GM10266 (cell line): ENCODE measurements at regions not wholly inside any gene's neighbourhood (a gene's known extent, or its start where the extent isn't known, plus 50 kb on each side); places are given as distances from the start of the nearest gene placed in this dataset.

Experiments
- DNase-seq: peaks from one replicate; pipeline ENCODE4 v3.0.0; 2012; ENCODE audit errors: extremely low spot score
- TF ChIP-seq, protein P1 (sequence below): IDR thresholded peaks from 2 replicates; pipeline ENCODE4 v1.5.1; 2012; ENCODE audit warnings: mild to moderate bottlenecking, low read depth; ENCODE audit not compliant: control insufficient read depth, insufficient read depth; ENCODE audit errors: missing control alignments

- TF ChIP-seq, protein P1, sequence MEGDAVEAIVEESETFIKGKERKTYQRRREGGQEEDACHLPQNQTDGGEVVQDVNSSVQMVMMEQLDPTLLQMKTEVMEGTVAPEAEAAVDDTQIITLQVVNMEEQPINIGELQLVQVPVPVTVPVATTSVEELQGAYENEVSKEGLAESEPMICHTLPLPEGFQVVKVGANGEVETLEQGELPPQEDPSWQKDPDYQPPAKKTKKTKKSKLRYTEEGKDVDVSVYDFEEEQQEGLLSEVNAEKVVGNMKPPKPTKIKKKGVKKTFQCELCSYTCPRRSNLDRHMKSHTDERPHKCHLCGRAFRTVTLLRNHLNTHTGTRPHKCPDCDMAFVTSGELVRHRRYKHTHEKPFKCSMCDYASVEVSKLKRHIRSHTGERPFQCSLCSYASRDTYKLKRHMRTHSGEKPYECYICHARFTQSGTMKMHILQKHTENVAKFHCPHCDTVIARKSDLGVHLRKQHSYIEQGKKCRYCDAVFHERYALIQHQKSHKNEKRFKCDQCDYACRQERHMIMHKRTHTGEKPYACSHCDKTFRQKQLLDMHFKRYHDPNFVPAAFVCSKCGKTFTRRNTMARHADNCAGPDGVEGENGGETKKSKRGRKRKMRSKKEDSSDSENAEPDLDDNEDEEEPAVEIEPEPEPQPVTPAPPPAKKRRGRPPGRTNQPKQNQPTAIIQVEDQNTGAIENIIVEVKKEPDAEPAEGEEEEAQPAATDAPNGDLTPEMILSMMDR = no peak
- DNase-seq = no peak
These were observed 109.3 kb upstream of the INSIG1 start for GRCh38 chr7:155188357-155188756.

- TF ChIP-seq, protein P1 = no peak
- DNase-seq = no peak
These were observed 108.7 kb upstream of the INSIG1 start for GRCh38 chr7:155188821-155189581.

- TF ChIP-seq, protein P1 = no peak
These were observed 108.1 kb upstream of the INSIG1 start for GRCh38 chr7:155189590-155189989.

DNA sequence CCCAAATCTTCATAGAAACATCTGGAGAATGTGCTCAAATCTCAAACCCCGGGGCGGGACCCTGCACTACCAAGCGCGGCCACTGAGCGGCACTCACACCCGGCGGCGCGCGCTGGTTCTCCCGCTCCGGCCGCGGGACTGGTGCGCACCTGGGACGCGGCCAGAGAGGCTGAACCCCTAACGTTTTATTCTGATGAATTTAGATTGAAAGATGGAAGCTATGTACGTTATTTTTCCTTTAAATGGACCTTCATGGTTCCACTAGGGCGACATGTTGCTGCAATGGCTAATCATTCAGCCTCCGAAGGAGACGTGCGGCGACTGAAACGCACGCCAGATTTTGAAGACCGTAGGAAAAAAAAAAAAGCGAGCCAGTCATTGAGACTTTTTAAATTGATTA, 107.0 kb upstream of the INSIG1 start:
- TF ChIP-seq, protein P1 = peak; percentile 92
- DNase-seq = peak; percentile 72

More at GRCh38 chr7:155189590-155189989, 108.1 kb upstream of the INSIG1 start:
- no peak for DNase-seq

- TF ChIP-seq, protein P1 = no peak
- no peak for DNase-seq
These were observed 106.5 kb upstream of the INSIG1 start for GRCh38 chr7:155191137-155191536.

DNA sequence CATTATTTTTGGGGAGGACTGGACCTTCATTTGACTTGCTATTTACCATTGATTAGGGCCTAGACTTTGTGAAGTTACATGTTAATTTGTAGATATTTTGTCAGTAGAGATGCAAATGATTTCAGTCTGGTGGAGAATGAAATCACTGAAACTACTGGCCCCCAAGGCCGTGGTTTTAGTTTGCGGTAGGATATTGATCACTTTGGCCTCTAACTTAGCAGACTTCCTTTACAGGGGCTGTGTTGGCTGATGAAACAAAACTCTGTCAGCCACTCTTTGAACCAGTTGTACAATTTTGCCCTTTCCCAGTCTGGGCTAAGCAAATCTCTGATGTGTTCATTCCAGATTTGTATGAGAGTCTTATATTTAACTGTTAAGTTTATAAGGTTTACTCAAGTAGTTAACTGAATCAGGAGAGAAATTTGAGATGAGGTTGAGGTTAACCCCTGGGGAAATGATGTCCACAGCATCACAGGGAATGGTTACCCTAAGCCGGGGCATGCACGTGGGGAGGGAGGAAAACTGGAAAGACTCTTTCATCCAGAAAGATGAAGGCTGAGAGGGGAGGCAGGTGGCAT, 105.7 kb upstream of the INSIG1 start:
- peak; percentile 55 for DNase-seq
- TF ChIP-seq, protein P1 = no peak
